ENCODE measurements at regions not wholly inside any gene's neighbourhood (a gene's known extent, or its start where the extent isn't known, plus 50 kb on each side); places are given as distances from the start of the nearest gene placed in this dataset.

DNA sequence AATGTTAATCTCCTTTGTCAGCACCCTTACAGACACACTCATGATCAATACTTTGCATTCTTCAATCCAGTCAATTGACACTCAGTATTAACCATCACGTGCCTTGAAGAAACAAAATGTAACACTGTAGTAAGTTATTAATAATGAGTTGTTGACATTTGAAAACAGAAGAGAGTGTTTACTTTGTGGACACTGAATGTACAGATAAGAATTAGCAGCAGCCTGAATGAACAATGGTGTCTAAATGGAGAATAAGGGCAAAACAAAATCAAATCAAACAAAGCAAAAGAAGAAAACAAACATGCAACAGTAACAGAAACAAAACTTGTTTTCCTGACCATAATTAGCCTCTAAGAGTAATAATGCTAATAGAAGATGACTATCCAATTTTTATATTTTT is 1191.1 kb upstream of the MIR17HG start:
- DNase-seq (ENCODE audit: low read depth): no peak

DNA sequence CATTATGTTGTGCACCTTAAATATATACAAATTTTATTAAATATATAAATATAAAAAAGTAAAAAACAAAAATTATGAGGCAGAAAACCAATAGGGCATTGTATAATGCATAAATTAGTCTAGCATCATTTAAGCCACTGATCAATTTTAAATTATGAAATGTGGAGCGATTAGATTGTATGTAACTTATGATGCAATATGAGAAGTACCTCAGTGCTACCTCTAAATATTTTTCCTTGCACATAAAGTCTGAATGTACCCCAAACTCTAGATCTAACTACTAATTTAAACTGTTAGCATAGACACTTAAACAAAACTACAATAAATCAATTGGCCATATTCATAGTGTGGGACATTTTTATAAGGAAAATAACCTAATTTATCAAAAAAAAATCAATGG is 1178.5 kb upstream of the MIR17HG start:
- no peak for DNase-seq (ENCODE audit: low read depth)

DNA sequence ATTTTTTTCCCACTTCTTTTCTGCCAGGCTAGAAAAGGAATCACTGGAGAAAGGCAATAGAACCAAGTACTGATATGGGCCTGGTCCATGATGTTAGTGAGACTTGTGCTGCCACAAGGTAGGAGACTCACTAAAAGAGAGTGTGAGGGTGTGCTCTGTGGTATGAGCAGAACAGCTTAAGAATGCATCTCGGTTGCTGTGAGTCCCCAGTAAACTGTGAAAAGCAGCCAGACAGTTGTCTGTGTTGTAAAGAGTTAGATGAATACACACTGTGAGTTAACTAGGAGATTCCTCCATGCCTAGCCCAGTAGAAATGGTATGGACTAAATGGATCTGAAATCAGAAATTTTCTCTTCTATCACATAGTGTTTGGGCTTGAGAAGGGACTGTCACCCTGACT is 1177.3 kb upstream of the MIR17HG start:
- no peak for DNase-seq (ENCODE audit: low read depth)

DNA sequence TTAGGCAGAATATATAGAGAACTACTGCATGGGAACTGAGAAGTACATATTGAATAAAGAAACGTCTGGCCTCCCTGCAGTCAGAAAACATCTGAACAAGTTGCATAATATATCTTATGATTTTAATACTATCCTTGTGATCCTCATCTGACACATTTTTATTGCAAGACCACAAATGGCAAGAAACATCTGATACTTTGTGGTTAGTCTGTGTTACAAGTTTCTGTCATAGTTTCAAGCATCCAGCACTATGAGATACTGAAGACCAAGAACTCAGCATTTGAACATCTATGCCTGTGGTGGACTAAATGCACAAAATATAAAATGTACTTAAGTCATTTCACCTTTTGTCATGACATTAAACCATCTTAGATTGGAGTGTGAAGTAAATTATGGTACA is 1175.8 kb upstream of the MIR17HG start:
- DNase-seq (ENCODE audit: low read depth): no peak

DNA sequence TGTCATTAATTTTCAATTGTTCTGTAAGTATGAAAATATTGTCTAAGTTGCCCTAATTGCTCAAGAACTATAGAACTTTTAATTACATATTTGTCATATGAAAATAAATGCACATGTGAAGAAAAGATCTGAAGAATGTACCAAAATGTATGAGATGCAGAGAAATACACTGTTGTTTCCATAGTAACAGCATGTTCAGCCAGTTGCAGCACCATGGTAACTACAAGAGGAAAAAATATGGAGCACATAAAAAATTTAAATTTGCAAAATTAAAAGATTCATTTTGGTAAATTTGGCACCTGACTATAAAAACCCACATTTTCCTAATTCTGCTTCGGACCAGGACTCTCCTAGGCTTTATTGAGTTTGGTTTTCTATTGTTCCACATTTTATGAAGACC is 1170.0 kb upstream of the MIR17HG start:
- no peak for DNase-seq (ENCODE audit: low read depth)

DNA sequence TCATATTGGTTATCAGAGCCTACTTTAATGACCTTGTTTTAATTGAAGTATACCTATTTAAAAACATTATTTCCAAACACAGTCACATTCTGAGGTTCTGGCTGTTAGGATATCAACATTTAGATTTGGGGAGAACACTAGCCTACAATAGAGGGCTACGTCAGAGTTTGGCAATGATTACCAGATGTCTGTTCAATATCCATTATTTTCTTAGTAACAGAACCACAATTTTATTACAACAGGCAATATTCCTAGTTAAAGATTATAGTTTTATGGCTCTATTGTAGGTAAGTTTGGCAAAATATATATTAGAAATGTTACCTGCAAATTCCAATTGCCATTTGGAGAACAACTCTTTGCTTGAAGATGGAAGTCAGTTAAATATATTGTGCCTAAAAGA is 1163.1 kb upstream of the MIR17HG start:
- no peak for DNase-seq (ENCODE audit: low read depth)

DNA sequence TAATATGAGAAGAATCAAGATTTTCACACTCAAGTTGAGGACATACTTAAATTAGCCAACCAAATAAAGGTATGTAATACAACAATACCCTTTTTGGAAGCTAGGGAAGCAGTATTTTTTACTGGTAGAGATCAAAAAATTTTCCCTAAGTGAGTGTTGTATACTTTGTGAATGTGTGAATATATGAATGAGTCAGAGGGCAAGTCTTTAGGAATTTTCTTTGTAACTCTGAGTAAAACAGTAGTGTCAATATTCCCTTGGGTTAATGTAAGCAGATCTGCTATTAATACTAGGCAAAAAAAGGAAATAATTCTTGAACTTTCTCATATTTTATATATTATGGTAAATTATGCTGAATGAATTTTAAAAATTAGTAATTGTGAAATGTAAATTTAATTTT is 1161.8 kb upstream of the MIR17HG start:
- no peak for DNase-seq (ENCODE audit: low read depth)

DNA sequence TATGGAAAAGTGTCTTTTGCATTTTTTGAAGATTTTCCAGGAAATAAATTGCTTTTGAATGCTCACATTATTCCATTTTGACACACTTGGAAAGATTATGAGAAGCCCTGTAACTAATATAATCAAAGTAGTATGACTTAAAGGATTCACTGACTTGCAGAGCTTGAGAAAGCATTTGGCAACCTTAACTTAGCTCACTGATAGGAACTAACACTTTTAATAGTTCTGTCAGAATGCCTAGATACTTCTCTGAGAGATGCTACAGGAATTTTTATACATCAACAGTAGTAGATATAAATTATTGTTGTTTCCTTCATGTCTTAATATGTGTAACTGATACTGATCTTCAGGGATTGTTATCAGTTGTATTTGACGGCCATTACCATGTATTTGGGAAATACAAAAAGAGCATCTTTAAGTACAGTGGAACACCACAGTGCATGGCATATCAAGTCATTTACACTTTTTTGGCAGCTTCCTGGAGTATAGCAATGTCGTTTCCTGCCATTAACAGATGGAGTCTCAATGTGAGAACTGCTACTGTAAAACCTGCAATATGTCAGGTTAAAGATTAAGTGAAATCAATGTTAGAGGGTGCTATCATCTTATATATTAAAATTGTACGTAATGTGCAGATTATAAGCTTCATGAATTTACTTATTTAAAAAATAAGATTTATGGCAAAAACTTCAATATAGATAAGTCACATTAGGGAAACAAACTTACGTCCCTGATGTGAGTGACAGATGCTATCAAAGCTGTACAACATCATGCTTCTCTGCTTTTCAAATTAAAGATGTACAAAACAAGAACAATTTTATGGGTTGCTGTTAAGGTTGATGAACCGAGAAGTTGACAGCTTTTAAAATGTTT is 1159.8 kb upstream of the MIR17HG start:
- DNase-seq (ENCODE audit: low read depth): no peak

DNA sequence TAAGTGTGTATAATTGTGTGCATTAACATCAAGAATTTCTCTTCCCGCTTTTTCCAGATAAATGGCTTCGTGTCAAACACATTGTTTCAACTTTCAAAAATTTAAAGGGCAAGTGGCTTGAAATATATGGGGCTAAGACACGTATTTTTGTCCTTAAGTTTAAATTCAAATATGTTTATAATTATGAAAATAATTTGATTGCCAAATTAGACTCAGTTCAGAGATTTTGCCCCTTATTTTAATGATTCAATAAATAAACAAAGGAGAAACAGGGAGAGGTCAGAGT is 1159.2 kb upstream of the MIR17HG start:
- DNase-seq (ENCODE audit: low read depth): no peak

DNA sequence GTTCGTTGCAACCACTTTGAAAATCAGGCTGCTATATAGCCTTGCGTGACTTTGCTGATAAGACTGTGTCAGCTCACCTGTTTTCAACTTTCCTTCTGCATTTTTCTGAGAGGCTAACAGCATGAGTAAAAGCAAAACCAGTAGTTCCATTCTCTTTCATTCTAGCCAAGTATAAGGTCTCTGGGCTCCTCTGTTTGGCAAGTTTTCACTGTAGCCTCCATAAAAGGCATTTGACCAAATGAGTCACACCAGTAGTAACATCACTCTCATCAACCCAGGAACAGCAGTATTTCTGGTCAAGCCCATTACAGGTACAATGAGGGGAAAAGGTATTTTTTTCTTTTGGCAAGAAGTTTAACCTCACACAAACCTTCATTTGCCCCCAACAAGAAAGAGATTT is 1149.8 kb upstream of the MIR17HG start:
- DNase-seq (ENCODE audit: low read depth): no peak

DNA sequence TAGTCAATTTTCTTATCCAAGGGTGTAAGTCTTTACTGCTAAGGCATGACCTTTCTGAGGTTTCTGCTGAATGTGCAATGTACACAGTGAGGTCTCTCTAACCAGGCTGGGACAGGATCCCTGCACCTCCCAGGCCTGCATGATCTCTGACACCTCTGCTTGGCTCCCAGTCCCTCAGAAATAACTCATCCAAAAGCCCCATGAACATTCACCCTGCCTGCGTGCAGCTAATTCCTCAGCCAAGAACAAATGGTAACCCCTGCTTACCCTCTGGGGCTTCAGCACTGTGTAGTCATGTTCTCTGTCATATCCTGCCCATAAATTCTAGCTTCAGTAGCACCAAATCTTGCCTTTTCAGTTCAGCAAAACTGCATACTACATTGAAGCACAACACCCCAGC is 1146.3 kb upstream of the MIR17HG start:
- no peak for DNase-seq (ENCODE audit: low read depth)

DNA sequence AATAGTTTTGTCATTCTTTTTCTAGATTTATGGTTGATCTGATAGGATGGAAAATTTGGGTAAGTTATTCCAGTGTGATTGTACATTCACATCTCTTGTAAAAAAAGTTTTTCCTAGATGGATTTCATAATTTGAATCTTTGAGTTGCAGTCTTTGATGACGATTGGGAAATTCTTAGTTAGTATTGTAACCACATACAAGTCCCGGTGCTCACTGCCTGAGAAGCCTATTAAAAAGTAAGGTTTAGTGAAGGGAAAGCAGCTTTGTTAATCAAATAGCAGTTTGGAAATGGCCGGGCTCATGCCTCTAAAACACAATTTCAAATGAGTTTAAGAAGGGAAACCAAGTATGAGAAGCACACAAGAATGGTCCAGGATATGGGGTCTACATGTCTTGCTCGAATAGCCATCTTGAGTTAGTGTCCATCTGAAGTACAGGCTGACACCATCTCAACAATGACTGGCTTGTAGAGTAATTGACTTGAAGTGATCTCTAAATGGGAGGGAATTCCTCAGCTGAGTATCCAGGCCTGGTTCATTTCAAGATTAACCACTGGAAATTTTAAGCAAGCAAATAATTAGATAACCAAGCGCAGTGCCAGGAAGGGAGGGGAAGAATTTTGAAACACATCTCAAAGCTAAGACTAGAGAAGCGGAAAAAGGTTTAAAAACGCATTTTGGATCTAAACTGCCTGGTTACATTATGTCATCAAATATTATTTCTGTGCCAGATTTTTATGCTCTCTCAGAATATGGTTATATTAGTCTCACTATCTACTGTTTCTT is 1145.6 kb upstream of the MIR17HG start:
- DNase-seq (ENCODE audit: low read depth): no peak

DNA sequence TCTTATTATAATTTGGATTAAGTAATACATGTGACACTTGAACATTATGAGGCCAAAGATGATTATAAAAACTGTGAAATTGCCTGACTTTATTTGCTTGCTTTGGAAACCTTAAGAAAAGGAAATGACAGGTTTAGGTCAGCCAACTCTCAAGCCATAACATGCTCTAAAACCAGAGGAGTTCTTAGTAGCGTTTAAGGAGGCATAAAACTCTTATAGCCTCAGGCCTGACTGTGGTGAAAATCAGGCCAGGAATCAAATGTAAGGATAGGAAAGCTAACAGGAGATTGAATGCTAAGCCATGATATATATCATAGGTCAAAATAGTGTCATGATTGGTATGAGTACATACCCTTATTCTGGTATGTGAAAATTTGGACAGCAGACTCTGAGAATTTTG is 1142.4 kb upstream of the MIR17HG start:
- no peak for DNase-seq (ENCODE audit: low read depth)

DNA sequence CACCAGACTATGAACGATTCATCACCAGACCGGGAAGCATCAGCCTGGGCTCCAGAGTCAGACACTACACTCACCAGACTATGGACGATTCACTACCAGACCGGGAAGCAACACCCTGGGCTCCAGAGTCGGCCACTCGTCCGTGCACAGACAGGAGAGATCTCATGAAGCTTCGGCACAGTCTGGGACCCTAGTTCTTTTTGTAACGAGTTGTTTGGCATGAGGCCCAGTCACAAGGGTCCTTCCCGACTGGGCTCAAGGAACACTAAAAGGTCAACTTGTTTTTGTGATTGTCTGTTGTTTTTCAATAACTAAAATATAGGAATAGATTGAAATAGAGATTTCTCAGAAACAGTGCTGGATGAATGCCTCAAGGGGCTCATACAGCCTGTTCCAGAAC is 1141.6 kb upstream of the MIR17HG start:
- no peak for DNase-seq (ENCODE audit: low read depth)

DNA sequence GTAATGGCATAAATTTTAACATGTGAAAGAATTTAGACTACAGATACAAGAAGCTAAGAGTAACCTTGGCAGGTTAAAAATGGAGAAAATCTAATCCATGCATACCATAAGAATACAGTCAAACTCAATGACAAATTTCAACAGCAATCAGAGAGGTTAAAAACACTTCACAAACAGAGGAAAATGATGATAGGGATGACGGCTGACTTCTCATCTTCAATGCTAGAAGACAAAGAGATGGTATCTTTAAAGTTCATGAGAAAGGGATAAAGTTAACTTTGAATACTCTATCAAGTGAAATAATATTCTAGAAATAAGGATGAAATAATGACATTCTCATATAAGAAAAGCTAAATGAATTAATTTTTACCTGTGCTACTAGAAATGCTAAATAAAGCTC is 1130.2 kb upstream of the MIR17HG start:
- no peak for DNase-seq (ENCODE audit: low read depth)

DNA sequence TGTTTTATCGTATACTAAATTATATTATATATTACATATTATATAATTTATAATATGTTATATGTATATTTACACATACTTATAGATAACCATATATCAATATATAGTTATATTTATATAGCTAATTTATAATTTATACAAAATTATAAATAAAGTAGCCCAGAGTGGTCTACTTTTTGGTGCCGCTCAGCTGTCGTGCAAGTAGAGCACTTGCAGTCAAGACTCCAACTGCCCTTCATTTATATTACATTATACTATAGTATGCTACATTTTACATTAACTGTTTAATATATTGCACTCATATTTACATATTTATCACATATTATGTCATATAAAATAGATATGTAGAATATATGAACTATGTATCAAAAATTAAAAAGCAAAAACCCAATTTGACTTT is 1124.7 kb upstream of the MIR17HG start:
- DNase-seq (ENCODE audit: low read depth): no peak

DNA sequence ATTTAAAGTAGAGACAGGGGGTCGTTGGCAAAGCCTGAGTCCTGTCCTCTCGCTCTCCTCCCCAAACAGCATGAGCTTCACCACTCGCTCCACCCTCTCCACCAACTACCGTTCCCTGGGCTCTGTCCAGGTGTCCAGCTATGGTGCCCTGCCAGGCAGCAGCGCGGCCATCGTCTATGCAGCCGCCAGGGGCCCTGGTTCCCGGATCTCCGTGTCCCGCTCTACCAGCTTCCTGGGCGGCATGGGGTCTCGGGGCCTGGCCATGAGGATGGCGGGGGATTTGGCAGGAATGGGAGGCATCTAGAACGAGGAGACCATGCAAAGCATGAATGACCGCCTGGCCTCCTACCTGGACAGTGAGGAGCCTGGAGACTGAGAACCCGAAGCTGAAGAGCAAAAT is 1117.2 kb upstream of the MIR17HG start:
- DNase-seq (ENCODE audit: low read depth): no peak

DNA sequence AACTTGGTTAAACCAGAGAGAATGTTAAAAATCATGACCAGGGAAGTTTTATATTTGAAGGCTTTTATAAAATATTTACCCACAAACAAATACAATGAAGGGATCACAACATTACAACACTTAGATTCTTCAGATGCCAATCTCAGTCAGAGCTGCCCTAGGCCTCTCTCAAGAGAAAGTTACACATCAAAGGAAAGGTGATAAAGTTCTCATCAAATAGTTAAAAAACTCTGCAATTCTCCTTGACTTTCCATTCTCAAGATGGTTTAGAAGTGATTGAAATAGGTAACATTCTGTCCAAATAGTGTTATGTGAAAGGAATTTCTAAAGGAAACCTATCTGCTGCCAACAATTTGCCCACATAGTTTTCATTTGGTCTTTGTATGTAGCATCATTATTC is 1115.2 kb upstream of the MIR17HG start:
- DNase-seq (ENCODE audit: low read depth): no peak

DNA sequence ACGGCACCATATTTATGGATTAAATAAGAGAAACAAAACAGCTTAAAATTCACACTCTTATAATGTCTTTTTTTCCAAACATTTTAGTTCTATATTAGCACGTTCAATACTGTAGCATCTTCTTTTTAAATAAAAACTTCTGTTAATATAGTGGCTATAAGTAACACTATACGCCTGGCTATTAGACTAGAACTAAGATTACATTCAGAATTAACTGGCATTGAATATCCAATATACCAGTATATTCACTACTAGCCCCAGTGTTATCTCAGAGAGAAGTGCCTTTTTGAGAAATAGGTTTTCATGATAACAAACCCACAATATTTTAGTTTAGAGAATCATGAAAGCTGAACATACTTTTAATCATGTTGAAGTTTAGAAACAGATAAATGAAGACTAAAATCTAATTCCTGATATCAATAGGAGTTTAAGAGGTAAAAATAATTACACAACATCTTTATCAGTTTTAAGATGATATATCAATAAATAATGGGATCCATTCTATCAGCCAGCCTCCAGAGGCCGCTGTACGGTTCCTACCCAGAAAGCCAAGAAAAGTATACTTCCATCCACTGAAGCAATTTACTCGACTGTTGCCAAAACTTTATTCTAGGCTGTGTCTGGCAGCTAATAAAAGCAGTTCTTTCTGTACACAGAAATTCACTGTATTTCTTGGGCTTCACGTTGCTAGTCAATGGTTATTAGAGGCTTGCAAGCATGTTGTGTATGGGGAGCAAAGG is 1113.4 kb upstream of the MIR17HG start:
- DNase-seq (ENCODE audit: low read depth): no peak

DNA sequence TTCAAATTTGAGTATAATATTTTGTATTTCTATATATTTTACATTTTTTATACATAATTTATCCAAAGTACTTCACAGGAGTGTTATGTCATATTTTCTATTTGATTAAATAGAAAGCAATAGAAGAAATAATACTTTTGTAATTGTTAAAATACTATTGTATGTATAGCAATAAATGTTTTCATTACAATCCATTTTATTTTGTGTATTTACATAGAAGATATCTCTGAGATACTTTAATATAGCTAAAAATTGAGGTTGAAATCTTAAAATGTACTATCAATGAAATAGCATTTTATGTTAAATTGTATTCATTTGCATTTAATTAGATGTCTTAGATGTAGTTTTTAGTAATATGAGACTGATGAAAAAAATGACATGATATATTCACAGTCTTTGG is 1109.6 kb upstream of the MIR17HG start:
- DNase-seq (ENCODE audit: low read depth): no peak

DNA sequence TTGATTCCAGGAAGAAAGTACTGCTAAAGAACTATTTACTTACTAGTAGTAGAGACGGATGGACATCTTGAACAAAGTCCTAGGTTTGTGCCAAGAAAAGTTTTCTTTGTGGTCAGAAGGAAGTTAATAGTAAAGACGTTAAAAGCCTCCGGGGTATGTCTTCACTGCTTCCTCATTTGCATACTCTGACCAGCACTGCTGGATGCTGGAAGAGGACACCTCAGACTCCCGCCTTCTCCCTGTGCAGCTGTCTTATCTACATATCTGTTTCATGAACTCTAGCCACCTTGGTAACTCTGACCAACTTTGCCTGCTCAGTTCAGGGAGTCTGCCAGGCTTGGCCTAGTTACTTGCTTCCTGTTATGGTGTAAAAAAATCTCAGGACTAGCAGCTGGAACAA is 1109.1 kb upstream of the MIR17HG start:
- no peak for DNase-seq (ENCODE audit: low read depth)

DNA sequence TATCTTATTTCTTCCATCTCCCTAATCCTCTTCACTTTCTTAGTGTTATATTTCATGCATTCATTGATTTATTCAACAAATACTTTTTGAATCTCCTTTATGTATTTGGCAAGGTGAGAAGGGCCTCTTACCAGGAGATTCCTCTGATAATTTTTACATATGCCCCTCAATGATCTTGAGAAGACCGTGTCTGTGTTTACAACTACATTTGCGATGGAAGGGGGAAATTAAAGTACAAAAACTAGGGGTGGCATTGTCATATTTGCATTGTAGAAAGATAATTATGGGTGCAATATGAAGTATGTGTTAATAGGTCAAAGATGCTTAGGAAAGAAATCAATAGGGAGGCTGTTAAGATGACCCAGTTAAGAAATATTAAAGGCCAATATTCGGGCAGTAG is 1108.4 kb upstream of the MIR17HG start:
- no peak for DNase-seq (ENCODE audit: low read depth)

DNA sequence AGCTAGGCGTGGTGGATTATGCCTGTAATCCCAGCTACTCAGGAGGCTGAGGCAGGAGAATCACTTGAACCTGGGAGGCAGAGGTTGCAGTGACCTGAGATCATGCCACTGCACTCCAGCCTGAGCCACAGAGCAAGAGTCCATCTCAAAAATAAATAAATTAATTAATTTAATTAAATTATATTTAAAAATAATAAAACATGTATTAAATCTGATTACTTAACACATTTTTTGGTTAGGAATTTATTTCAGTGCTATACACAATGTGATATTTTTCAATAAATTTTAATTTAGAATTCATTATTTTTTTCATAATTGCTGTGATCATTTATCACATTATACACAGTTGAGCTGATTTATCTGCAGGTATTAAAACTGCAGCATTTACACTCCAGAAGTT is 1101.5 kb upstream of the MIR17HG start:
- no peak for DNase-seq (ENCODE audit: low read depth)
